Neural cell (in vitro differentiated cells): ENCODE measurements at regions not wholly inside any gene's neighbourhood (a gene's known extent, or its start where the extent isn't known, plus 50 kb on each side); places are given as distances from the start of the nearest gene placed in this dataset.

Experiments
- H2AFZ ChIP-seq: fragments of 200-600, 300-800 bp; sonication (generic), shearing (Covaris generic); 2 replicates; pipeline ENCODE4 v1.6.0; 2014; ENCODE audit warnings: low read depth, mild to moderate bottlenecking, antibody characterized with exemption, low read length, moderate library complexity
- H3F3A ChIP-seq: fragments of 200-600 bp; shearing (Covaris generic); 2 replicates; pipeline ENCODE4 v1.6.1; 2016; ENCODE audit warnings: mild to moderate bottlenecking, moderate library complexity, mixed read lengths, antibody characterized with exemption, low read length; ENCODE audit not compliant: insufficient read depth, poor library complexity, severe bottlenecking
- H3K27ac ChIP-seq: fragments of 200-600, 300-800 bp; sonication (generic), shearing (Covaris generic); 2 replicates; pipeline ENCODE4 v1.5.1; 2014; ENCODE audit warnings: mild to moderate bottlenecking, low read length, moderate library complexity
- H3K27me3 ChIP-seq: fragments of 300-800, 200-600 bp; sonication (generic), shearing (Covaris generic); 2 replicates; pipeline ENCODE4 v1.6.0; 2014; ENCODE audit warnings: mild to moderate bottlenecking, low read depth, low read length, moderate library complexity; ENCODE audit not compliant: insufficient read depth
- H3K36me3 ChIP-seq: fragments of 300-800, 200-600 bp; sonication (generic), shearing (Covaris generic); 2 replicates; pipeline ENCODE4 v1.5.1; 2014; ENCODE audit warnings: mild to moderate bottlenecking, antibody characterized with exemption, low read length, moderate library complexity; ENCODE audit not compliant: insufficient read depth
- H3K4me2 ChIP-seq: fragments of 300-800, 200-600 bp; sonication (generic), shearing (Covaris generic); 2 replicates; pipeline ENCODE4 v1.6.0; 2014; ENCODE audit warnings: mild to moderate bottlenecking, low read length
- H3K4me3 ChIP-seq: fragments of 300-800, 200-600 bp; sonication (generic), shearing (Covaris generic); 2 replicates; pipeline ENCODE4 v1.5.1; 2014; ENCODE audit warnings: mild to moderate bottlenecking, low read length, moderate library complexity
- H3K79me2 ChIP-seq: fragments of 200-600 bp; shearing (Covaris generic); replicated peaks from 2 replicates; pipeline ENCODE4 v1.6.0; 2014; ENCODE audit warnings: mild to moderate bottlenecking, low read length, moderate library complexity; ENCODE audit not compliant: insufficient read depth
- H3K9ac ChIP-seq: fragments of 300-800, 200-600 bp; sonication (generic), shearing (Covaris generic); 2 replicates; pipeline ENCODE4 v1.6.1; 2016; ENCODE audit warnings: mild to moderate bottlenecking, low read length, mixed read lengths
- H3K9me2 ChIP-seq: fragments of 200-600 bp; shearing (Covaris generic); 2 replicates; pipeline ENCODE4 v1.6.1; 2016; ENCODE audit warnings: mild to moderate bottlenecking, low read length, mixed read lengths; ENCODE audit not compliant: insufficient read depth
- H3K9me3 ChIP-seq: fragments of 200-600, 300-800 bp; sonication (generic), shearing (Covaris generic); 2 replicates; pipeline ENCODE4 v1.6.1; 2016; ENCODE audit warnings: mild to moderate bottlenecking, mixed run types, low read length, moderate library complexity, mixed read lengths
- H4K20me1 ChIP-seq: fragments of 200-600 bp; shearing (Covaris generic); 2 replicates; pipeline ENCODE4 v1.6.1; 2016; ENCODE audit warnings: mild to moderate bottlenecking, mixed run types; ENCODE audit not compliant: insufficient read depth
- CTCF ChIP-seq: fragments of 450-650 bp; IDR thresholded peaks from 2 replicates; pipeline ENCODE4 v1.5.1; 2014; ENCODE audit warnings: antibody characterized with exemption, mild to moderate bottlenecking, moderate library complexity; ENCODE audit not compliant: poor library complexity, severe bottlenecking
- EP300 ChIP-seq: fragments of 450-650 bp; conservative IDR thresholded peaks from 2 replicates; pipeline ENCODE4 v1.6.1; 2014; ENCODE audit warnings: antibody characterized with exemption, mild to moderate bottlenecking, moderate library complexity; ENCODE audit not compliant: poor library complexity, severe bottlenecking
- EZH2 ChIP-seq: fragments of 200-600, 300-800 bp; shearing (Covaris generic), sonication (generic); IDR thresholded peaks from 2 replicates; pipeline ENCODE4 v1.6.1; 2014; ENCODE audit warnings: antibody characterized with exemption, low read length, borderline replicate concordance, mild to moderate bottlenecking; ENCODE audit not compliant: insufficient read depth, poor library complexity, severe bottlenecking
- MXI1 ChIP-seq: fragments of 450-650 bp; conservative IDR thresholded peaks from 2 replicates; pipeline ENCODE4 v1.6.1; 2014; ENCODE audit warnings: antibody characterized with exemption, mild to moderate bottlenecking; ENCODE audit not compliant: poor library complexity, severe bottlenecking
- POLR2AphosphoS5 ChIP-seq: IDR thresholded peaks from 2 replicates; pipeline ENCODE4 v1.6.1; 2012
- RAD21 ChIP-seq: fragments of 450-650 bp; conservative IDR thresholded peaks from 2 replicates; pipeline ENCODE4 v1.6.1; 2014; ENCODE audit warnings: antibody characterized with exemption, mild to moderate bottlenecking, moderate library complexity
- REST ChIP-seq: IDR thresholded peaks from 2 replicates; pipeline ENCODE4 v1.6.1; 2012; ENCODE audit warnings: borderline replicate concordance
- SMC3 ChIP-seq: fragments of 450-650 bp; conservative IDR thresholded peaks from 2 replicates; pipeline ENCODE4 v1.6.1; 2014; ENCODE audit warnings: antibody characterized with exemption, mild to moderate bottlenecking, moderate library complexity; ENCODE audit not compliant: poor library complexity
- TAF1 ChIP-seq: IDR thresholded peaks from 2 replicates; pipeline ENCODE4 v1.6.1; 2012; ENCODE audit warnings: low read depth

- Histone ChIP-seq H3K79me2 (no peaks in the 10 kb centered on the region), H3K9me3 (no peaks in the 10 kb centered on the region), H3K27ac (no peak overlapping the region), H3K9me2 (no peaks in the 10 kb centered on the region), H3K9ac (no peak overlapping the region), H3K4me3 (no peak overlapping the region), H4K20me1 (no peaks in the 10 kb centered on the region), H3F3A (no peaks in the 10 kb centered on the region), H2AFZ (no peak overlapping the region), H3K4me2 (no peak overlapping the region), H3K27me3 (no peaks in the 10 kb centered on the region), H3K36me3 (no peaks in the 10 kb centered on the region)
- TF ChIP-seq CTCF (no peak), REST (no peak), POLR2AphosphoS5 (no peak), RAD21 (no peak), TAF1 (no peak), EZH2 (no peak), SMC3 (no peak), MXI1 (no peak), EP300 (no peak)
Measured at GRCh38 chr6:113598786-113599185, 258.4 kb upstream of the MARCKS start.

- no peak overlapping the region for H3K9ac ChIP-seq
- no peaks in the 10 kb centered on the region for H3K79me2 ChIP-seq
- TF ChIP-seq MXI1, result no peak
- no peak for TF ChIP-seq RAD21
- no peak for TF ChIP-seq EP300
- no peak for TF ChIP-seq CTCF
- no peak for TF ChIP-seq REST
- no peak for TF ChIP-seq EZH2
- no peak for TF ChIP-seq POLR2AphosphoS5
- no peak for TF ChIP-seq SMC3
- TF ChIP-seq TAF1, result no peak
- no peak overlapping the region for H3K4me3 ChIP-seq
- H2AFZ ChIP-seq, result no peak overlapping the region
- no peak overlapping the region for H3K4me2 ChIP-seq
- no peaks in the 10 kb centered on the region for H3K9me2 ChIP-seq
- no peaks in the 10 kb centered on the region for H3K9me3 ChIP-seq
- H3F3A ChIP-seq, result no peaks in the 10 kb centered on the region
- H3K27me3 ChIP-seq, result no peaks in the 10 kb centered on the region
- no peaks in the 10 kb centered on the region for H4K20me1 ChIP-seq
- no peaks in the 10 kb centered on the region for H3K36me3 ChIP-seq
- no peak overlapping the region for H3K27ac ChIP-seq
Measured at GRCh38 chr6:113599444-113599843, 257.7 kb upstream of the MARCKS start.
